ENCODE measurements at regions not wholly inside any gene's neighbourhood (a gene's known extent, or its start where the extent isn't known, plus 50 kb on each side); places are given as distances from the start of the nearest gene placed in this dataset.

GRCh38 chr4:181579486-181579885 lies 663.7 kb upstream of the TENM3 start:
- no peaks in the 10 kb centered on the region for H4K20me1 ChIP-seq (ENCODE audit: insufficient read depth, low read length)
- H3K27me3 ChIP-seq (ENCODE audit: control insufficient read depth in 1 of 2, insufficient read depth in 2 of 2, low read length in 2 of 2), result no peaks in the 10 kb centered on the region; a peak in 2 of 5 replicates
- ChIA-PET CTCF (ENCODE audit: low intra/inter-chr PET ratio, low total read pairs) (no interaction called here), POLR2A (no interaction called here)
- H3K27ac ChIP-seq (ENCODE audit: extremely low read length, insufficient read depth, low read length), result no peak overlapping the region
- 2% methylated on average over 2 of the region's 2 CpGs for WGBS (ENCODE audit: low lambda C conversion rate)
- intact Hi-C loops (cut with micrococcal nuclease; ENCODE audit: unreplicated experiment) (no loop called here), in situ Hi-C loops (cut with HindIII; ENCODE audit: extremely low pct_ligation_motif_present, low pct_unique_long_range_greater_than_20kb) (no loop called here)
- H2AFZ ChIP-seq (ENCODE audit: low read length), result no peak overlapping the region
- no peaks in the 10 kb centered on the region for H3K79me2 ChIP-seq (ENCODE audit: insufficient read depth, low read length)
- no peaks in the 10 kb centered on the region for H3K4me1 ChIP-seq (ENCODE audit: insufficient read depth, low read length)
- ATAC-seq (no peak), DNase-seq (ENCODE audit: low spot score) (no peak), FAIRE-seq (no peak)
- H3K9me3 ChIP-seq (ENCODE audit: low read length), result no peaks in the 10 kb centered on the region
- no peak overlapping the region for H3K4me3 ChIP-seq (replicated peaks in 1 of 3; ENCODE audit: insufficient read depth in 1 of 3, low read depth in 2 of 3, low read length in 3 of 3)
- no peaks in the 10 kb centered on the region for H3K36me3 ChIP-seq (replicated peaks in 1 of 2; ENCODE audit: control insufficient read depth in 1 of 2, insufficient read depth in 2 of 2, low read length in 2 of 2)
- BruUV-seq (replicated peaks), result no TSS peak
- no peak overlapping the region for H3K4me2 ChIP-seq (ENCODE audit: low read depth, low read length)
- no peak overlapping the region for H3K9ac ChIP-seq (ENCODE audit: insufficient read depth, low read depth, low read length)
- TF ChIP-seq PBX2 (CRISPR knock-in tag; IDR thresholded peaks at IDR 0.05) (no peak), MLLT10 (CRISPR knock-in tag; IDR thresholded peaks at IDR 0.05) (no peak), RNF2 (conservative IDR thresholded peaks at IDR 0.05; ENCODE audit: low read depth) (no peak), KIAA2018 (CRISPR knock-in tag; IDR thresholded peaks at IDR 0.05; ENCODE audit: borderline replicate concordance) (no peak)

Measured in HepG2 (cell line).